AG09309 (cell line): ENCODE measurements at regions not wholly inside any gene's neighbourhood (a gene's known extent, or its start where the extent isn't known, plus 50 kb on each side); places are given as distances from the start of the nearest gene placed in this dataset.

Source experiments
- DNase-seq: peaks from one replicate; pipeline ENCODE4 v3.0.0-alpha.2; 2010; ENCODE audit warnings: low read depth
- H3K4me3 ChIP-seq: 2 replicates; pipeline ENCODE4 v1.5.1; 2011; ENCODE audit warnings: mild to moderate bottlenecking, low read depth, low read length, moderate library complexity; ENCODE audit not compliant: control insufficient read depth
- TF ChIP-seq, protein P1 (sequence below): IDR thresholded peaks from 2 replicates; pipeline ENCODE4 v1.5.1; 2011; ENCODE audit warnings: mild to moderate bottlenecking, low read depth, low read length, inconsistent platforms; ENCODE audit not compliant: insufficient read depth, control insufficient read depth; ENCODE audit errors: missing control alignments

DNA sequence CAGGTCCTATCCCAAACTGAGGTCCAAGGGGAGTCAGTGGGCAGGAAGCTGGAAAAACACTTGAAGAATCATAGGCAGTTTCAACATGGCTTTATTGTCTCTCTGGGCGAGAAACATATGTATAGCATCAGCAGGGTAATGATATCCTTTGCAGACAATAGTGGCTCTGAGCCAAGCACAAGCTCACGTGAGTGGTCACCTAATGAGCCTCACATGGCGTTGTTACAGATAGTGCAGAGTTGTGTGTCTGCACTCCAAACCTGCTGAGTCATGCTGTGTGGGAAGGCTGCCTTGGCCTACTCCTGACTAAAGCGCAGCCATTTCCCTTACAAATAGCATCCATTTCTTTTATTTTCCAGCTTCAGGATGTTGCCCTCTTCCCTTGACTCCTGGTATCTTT is 105.2 kb upstream of the SYT1 start:
- TF ChIP-seq, protein P1, sequence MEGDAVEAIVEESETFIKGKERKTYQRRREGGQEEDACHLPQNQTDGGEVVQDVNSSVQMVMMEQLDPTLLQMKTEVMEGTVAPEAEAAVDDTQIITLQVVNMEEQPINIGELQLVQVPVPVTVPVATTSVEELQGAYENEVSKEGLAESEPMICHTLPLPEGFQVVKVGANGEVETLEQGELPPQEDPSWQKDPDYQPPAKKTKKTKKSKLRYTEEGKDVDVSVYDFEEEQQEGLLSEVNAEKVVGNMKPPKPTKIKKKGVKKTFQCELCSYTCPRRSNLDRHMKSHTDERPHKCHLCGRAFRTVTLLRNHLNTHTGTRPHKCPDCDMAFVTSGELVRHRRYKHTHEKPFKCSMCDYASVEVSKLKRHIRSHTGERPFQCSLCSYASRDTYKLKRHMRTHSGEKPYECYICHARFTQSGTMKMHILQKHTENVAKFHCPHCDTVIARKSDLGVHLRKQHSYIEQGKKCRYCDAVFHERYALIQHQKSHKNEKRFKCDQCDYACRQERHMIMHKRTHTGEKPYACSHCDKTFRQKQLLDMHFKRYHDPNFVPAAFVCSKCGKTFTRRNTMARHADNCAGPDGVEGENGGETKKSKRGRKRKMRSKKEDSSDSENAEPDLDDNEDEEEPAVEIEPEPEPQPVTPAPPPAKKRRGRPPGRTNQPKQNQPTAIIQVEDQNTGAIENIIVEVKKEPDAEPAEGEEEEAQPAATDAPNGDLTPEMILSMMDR = no peak
- H3K4me3 ChIP-seq = no peak overlapping the region
- peak; percentile 27 for DNase-seq

DNA sequence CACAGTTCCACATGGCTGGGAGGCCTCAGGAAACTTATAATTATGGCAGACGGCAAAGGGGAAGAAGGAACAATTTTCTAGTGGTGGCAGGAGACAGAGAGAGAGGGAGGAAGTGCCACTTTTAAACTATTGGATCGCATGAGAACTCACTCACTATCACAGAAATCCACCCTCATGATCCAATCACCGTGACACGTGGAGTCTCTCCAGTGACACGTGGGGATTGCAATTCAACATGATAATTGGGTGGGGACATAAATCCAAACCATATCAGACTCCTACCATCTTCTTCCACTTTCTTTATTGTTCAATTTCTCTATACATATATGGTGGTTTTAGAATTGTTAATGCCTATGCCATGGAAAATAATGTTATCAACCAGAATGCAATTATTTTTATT is 103.7 kb upstream of the SYT1 start:
- TF ChIP-seq, protein P1 = no peak
- no peak overlapping the region for H3K4me3 ChIP-seq
- no peak for DNase-seq

DNA sequence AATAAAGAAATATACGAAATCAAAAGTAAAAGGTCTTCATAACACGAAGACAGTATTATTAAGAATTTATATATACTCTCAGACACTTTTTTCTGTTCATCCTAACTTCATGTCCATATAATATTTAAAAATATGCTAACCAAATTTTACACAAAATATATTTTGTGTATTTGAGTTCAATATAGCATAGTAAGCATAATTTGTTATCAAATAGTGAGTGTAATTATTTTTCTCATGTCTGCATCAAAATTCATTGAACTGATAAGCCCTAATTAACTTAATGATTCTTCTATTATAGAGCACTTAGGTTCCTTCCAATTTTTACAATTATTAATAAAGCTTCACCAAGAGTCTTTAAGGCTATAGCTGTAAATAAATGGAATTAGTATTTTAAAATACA is 99.7 kb upstream of the SYT1 start:
- DNase-seq = no peak
- TF ChIP-seq, protein P1 = no peak
- no peak overlapping the region for H3K4me3 ChIP-seq

DNA sequence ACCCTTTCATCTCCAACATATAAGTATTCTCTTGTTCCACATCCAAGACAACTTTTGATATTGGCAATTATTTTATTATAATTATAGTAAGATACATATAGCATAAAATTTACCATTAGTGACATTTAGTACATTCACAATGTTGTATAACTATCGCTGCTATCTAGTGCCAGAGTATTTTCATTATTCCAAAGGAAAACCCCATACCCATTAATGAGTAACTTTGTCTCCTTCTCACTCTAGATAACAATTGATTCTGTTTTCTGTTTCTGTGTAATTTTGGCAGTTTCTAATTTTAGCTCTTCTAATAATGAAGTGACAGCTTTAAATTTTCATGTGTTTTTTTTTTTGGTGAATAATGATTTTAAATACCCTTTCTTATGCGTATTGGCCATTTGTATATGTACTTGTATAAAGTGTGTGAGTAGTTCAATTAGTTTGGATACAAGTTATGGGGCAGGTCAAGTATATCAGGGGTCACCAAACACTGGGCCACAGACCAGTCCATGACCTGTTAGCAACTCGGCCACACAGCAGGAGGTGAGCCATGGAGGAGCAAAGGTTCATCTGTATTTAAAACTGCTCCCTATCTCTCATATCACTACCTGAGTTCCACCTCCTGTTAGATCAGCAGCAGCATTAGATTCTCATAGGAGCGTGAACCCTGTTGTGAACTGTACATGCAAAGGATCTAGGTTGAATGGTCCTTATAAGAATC is 97.2 kb upstream of the SYT1 start:
- DNase-seq = no peak
- TF ChIP-seq, protein P1 = no peak

DNA sequence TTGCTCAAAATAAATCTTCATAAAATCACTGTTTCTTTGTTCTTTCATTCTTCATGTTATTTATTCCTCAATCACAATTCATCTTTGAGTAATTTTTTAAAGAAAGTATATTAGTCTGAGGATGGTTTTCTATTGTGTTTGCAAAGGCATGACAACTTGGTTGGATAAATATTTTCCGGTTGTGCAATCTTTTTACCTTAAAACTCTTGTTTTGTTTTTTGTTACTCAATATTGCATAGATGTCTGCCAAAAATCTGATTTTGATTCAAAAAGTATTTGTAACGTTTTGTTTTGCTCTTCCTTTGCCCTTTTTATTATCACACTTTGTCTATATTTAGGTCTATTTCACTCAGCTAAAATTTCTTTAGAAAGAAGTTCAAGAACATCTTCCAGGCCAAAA is 86.2 kb upstream of the SYT1 start:
- no peak for DNase-seq
- TF ChIP-seq, protein P1 = no peak
- no peak overlapping the region for H3K4me3 ChIP-seq

More for the DNA sequence above, 97.2 kb upstream of the SYT1 start:
- no peak overlapping the region for H3K4me3 ChIP-seq

DNA sequence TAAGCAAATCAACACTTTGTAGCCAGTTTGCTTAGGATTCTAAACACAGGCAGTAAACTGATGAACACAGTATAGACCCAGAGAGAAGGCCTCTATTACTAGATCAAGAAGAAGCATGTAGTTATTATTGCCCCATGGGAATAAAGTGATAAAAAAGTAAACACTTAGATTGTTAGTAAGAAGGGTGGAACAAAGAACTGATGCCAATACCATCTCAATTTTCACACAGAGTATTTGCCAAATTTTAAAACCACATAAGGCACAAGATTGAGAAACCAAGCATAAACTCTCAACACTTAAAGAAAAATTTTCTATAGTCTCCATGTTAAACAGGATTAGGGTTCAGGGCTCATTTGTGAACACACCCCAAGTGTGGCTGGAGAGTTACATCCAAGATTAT is 77.0 kb upstream of the SYT1 start:
- no peak overlapping the region for H3K4me3 ChIP-seq
- TF ChIP-seq, protein P1 = no peak
- DNase-seq = no peak
